ENCODE measurements at regions not wholly inside any gene's neighbourhood (a gene's known extent, or its start where the extent isn't known, plus 50 kb on each side); places are given as distances from the start of the nearest gene placed in this dataset.

DNA sequence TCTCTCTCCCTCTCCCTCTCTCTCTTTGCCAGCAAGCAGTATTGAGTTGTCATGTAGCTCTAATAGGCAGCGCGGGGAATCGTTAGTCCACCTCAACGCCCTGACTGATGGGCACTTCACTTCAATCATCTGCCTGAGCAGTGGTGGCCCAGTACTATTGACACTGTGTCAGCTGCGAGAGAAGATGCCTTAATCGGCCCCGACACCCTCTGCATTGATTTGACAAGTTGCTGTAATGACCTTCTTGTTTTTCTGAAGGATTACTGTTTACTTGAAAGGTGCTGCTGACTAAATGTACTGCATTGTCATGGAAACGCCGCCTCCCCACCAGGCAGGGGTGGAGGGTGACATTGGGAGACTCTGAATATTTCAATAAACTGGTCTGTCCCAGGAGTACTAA is 913.8 kb downstream of the KCNMA1 start:
- H3K4me3 ChIP-seq, result no peak overlapping the region
- no peak for ATAC-seq
- TF ChIP-seq YY1 (IDR thresholded peaks at IDR 0.05; ENCODE audit: borderline replicate concordance in 1 of 3, control insufficient read depth in 1 of 3, extremely low read depth in 1 of 3, insufficient read depth in 3 of 3, insufficient read length in 1 of 3, insufficient replicate concordance in 2 of 3, low read depth in 1 of 3, low read length in 2 of 3), result no peak
- in situ Hi-C loops (cut with MboI) (no loop called here), intact Hi-C loops (cut with micrococcal nuclease) (no loop called here)
- H3K79me2 ChIP-seq (ENCODE audit: control insufficient read depth, insufficient read depth, low read length), result no peaks in the 10 kb centered on the region
- under 1% methylated on average over 9 of the region's 9 CpGs for WGBS (ENCODE audit: insufficient coverage, low coverage, missing lambda C conversion rate)
- no peaks in the 10 kb centered on the region for H3K9me1 ChIP-seq (ENCODE audit: control insufficient read depth, insufficient read depth, low read length)
- H3K36me3 ChIP-seq (ENCODE audit: control insufficient read depth, insufficient read depth, low read length), result no peaks in the 10 kb centered on the region
- no peak for FAIRE-seq
- no peak for DNase-seq (ENCODE audit: extremely low read depth in 1 of 4, low spot score in 3 of 4)
- no TSS peak for BruUV-seq (replicated peaks)
- no peaks in the 10 kb centered on the region for H3K9me3 ChIP-seq (replicated peaks; ENCODE audit: control insufficient read depth, insufficient read depth, low read depth, low read length)
- CTCF ChIA-PET (ENCODE audit: low intra/inter-chr PET ratio), result no interaction called here
- H3K27me3 ChIP-seq (ENCODE audit: control insufficient read depth in 2 of 2, insufficient read depth in 2 of 2, low read length in 2 of 2), result no peaks in the 10 kb centered on the region
- no peak overlapping the region for H3K9ac ChIP-seq (ENCODE audit: insufficient read depth in 1 of 2, low read depth in 2 of 2, low read length in 2 of 2)
- H3K4me1 ChIP-seq (replicated peaks in 1 of 2; ENCODE audit: control insufficient read depth in 2 of 2, insufficient read depth in 2 of 2, low read length in 2 of 2), result no peaks in the 10 kb centered on the region
- H4K20me1 ChIP-seq (replicated peaks; ENCODE audit: control insufficient read depth, insufficient read depth, low read length), result no peaks in the 10 kb centered on the region
- no peak overlapping the region for H3K27ac ChIP-seq (ENCODE audit: extremely low read depth, low read depth, low read length)
- H2AFZ ChIP-seq (ENCODE audit: low read depth, low read length), result no peak overlapping the region
- no peak overlapping the region for H3K4me2 ChIP-seq (ENCODE audit: insufficient read depth, low read length)
- POLR2A ChIA-PET, result no interaction called here

- ATAC-seq (no peak), DNase-seq (ENCODE audit: extremely low read depth in 1 of 4, low spot score in 3 of 4) (no peak), FAIRE-seq (no peak)
- no peaks in the 10 kb centered on the region for H4K20me1 ChIP-seq (replicated peaks; ENCODE audit: control insufficient read depth, insufficient read depth, low read length)
- no peaks in the 10 kb centered on the region for H3K9me1 ChIP-seq (ENCODE audit: control insufficient read depth, insufficient read depth, low read length)
- H3K79me2 ChIP-seq (ENCODE audit: control insufficient read depth, insufficient read depth, low read length), result no peaks in the 10 kb centered on the region
- H3K4me2 ChIP-seq (ENCODE audit: insufficient read depth, low read length), result no peak overlapping the region
- in situ Hi-C loops (cut with MboI) (no loop called here), intact Hi-C loops (cut with micrococcal nuclease) (no loop called here)
- no peaks in the 10 kb centered on the region for H3K4me1 ChIP-seq (replicated peaks in 1 of 2; ENCODE audit: control insufficient read depth in 2 of 2, insufficient read depth in 2 of 2, low read length in 2 of 2)
- BruUV-seq (replicated peaks), result no TSS peak
- no peak overlapping the region for H3K9ac ChIP-seq (ENCODE audit: insufficient read depth in 1 of 2, low read depth in 2 of 2, low read length in 2 of 2)
- WGBS (ENCODE audit: insufficient coverage, low coverage, missing lambda C conversion rate), result 0% methylated on average over 1 of the region's 1 CpG
- ChIA-PET POLR2A (interaction anchor here (1.4 kb wide), 1 partner anchor 12 kb away, joined by 3 read pairs; no protein-coding TSS in a partner anchor), CTCF (ENCODE audit: low intra/inter-chr PET ratio) (no interaction called here)
- H3K4me3 ChIP-seq, result no peak overlapping the region
- H3K27ac ChIP-seq (ENCODE audit: extremely low read depth, low read depth, low read length), result no peak overlapping the region
- H3K9me3 ChIP-seq (replicated peaks; ENCODE audit: control insufficient read depth, insufficient read depth, low read depth, low read length), result no peaks in the 10 kb centered on the region
- H3K36me3 ChIP-seq (ENCODE audit: control insufficient read depth, insufficient read depth, low read length), result no peaks in the 10 kb centered on the region
- H2AFZ ChIP-seq (ENCODE audit: low read depth, low read length), result no peak overlapping the region
- H3K27me3 ChIP-seq (ENCODE audit: control insufficient read depth in 2 of 2, insufficient read depth in 2 of 2, low read length in 2 of 2), result no peaks in the 10 kb centered on the region
- TF ChIP-seq ZBTB17 (CRISPR knock-in tag; IDR thresholded peaks at IDR 0.05), result no peak
- no peak for TF ChIP-seq ZFP30 (CRISPR knock-in tag; IDR thresholded peaks at IDR 0.05; ENCODE audit: borderline replicate concordance)
- TF ChIP-seq KAT8 (IDR thresholded peaks at IDR 0.05; ENCODE audit: low read depth), result no peak
- no peak for TF ChIP-seq PHTF2 (CRISPR knock-in tag; IDR thresholded peaks at IDR 0.05)
- no peak for TF ChIP-seq MAZ (CRISPR knock-in tag; conservative IDR thresholded peaks at IDR 0.05 in 1 of 2, IDR thresholded peaks at IDR 0.05 in 1 of 2)
- no peak for TF ChIP-seq NCOA6 (IDR thresholded peaks at IDR 0.05)
- TF ChIP-seq ZNF780A (CRISPR knock-in tag; IDR thresholded peaks at IDR 0.05), result no peak
- TF ChIP-seq, protein P1, sequence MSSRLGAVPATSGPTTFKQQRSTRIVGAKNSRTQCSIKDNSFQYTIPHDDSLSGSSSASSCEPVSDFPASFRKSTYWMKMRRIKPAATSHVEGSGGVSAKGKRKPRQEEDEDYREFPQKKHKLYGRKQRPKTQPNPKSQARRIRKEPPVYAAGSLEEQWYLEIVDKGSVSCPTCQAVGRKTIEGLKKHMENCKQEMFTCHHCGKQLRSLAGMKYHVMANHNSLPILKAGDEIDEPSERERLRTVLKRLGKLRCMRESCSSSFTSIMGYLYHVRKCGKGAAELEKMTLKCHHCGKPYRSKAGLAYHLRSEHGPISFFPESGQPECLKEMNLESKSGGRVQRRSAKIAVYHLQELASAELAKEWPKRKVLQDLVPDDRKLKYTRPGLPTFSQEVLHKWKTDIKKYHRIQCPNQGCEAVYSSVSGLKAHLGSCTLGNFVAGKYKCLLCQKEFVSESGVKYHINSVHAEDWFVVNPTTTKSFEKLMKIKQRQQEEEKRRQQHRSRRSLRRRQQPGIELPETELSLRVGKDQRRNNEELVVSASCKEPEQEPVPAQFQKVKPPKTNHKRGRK (tag; IDR thresholded peaks at IDR 0.05), result no peak
- no peak for TF ChIP-seq ZNF23 (CRISPR knock-in tag; IDR thresholded peaks at IDR 0.05)
- TF ChIP-seq ZNF583 (CRISPR knock-in tag; IDR thresholded peaks at IDR 0.05), result no peak
- no peak for TF ChIP-seq ZNF79 (CRISPR knock-in tag; IDR thresholded peaks at IDR 0.05; ENCODE audit: low read depth)
- no peak for TF ChIP-seq TRIM24 (IDR thresholded peaks at IDR 0.05)
- no peak for TF ChIP-seq ZNF184 (CRISPR knock-in tag; IDR thresholded peaks at IDR 0.05)
- TF ChIP-seq ELF4 (CRISPR knock-in tag; IDR thresholded peaks at IDR 0.05), result no peak
- TF ChIP-seq HMG20A (CRISPR knock-in tag; conservative IDR thresholded peaks at IDR 0.05), result no peak
- no peak for TF ChIP-seq FOXJ3 (CRISPR knock-in tag; IDR thresholded peaks at IDR 0.05)
Observed at GRCh38 chr10:76721891-76722505, 915.6 kb downstream of the KCNMA1 start.

Measured in K562 (cell line).